ENCODE measurements at regions not wholly inside any gene's neighbourhood (a gene's known extent, or its start where the extent isn't known, plus 50 kb on each side); places are given as distances from the start of the nearest gene placed in this dataset.

DNA sequence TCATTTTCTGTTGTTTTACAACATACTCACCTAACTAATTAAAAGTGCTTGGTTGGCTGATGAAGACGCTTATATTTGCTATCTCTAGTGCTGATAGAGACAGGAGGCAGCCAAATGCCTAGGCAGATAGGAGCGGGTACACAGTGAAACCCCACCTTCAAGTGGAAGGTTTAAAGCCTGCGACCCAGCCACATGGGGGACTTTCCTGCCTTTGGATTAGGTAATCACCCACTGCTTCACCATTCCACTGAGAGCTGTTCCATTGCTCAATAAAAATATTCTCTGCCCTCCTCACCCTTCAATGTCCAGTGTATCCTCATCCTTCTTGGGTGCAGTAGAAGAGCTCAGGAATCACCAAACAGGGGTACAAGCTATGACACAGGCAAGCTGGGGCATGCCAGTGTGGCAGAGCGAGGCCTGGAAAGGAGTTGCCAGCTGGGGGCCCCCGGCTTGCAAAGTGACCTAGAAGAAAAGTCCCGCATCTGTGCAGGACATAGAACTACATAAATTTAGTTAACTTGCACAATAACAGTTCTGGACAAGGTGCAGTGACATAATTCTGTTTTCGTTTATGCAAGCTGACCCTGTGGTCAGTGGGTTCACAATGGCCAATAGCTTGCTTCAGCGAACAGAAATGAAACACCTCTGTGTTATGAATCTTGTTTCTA lies 112.0 kb upstream of the MLIP start:
- Histone ChIP-seq H3K9ac (ENCODE audit: low read depth, low read length) (no peak overlapping the region), H3K18ac (ENCODE audit: low read depth, low read length) (no peak overlapping the region), H2BK15ac (ENCODE audit: low read depth, low read length) (no peak overlapping the region), H3K36me3 (ENCODE audit: control insufficient read depth, insufficient read depth, low read length) (no peaks in the 10 kb centered on the region), H2AFZ (replicated peaks; ENCODE audit: low read length, poor library complexity) (no peak overlapping the region), H3K27ac (ENCODE audit: insufficient read depth, low read length) (no peak overlapping the region), H3K4me3 (ENCODE audit: insufficient read depth, low read depth, low read length) (no peak overlapping the region), H3K56ac (ENCODE audit: extremely low read depth, insufficient read depth, low read length) (no peak overlapping the region), H3K4ac (ENCODE audit: low read depth, low read length) (no peak overlapping the region), H3K9me1 (ENCODE audit: insufficient read depth, low read length) (no peaks in the 10 kb centered on the region), H2BK20ac (ENCODE audit: low read depth, low read length) (no peak overlapping the region), H2AK9ac (replicated peaks; ENCODE audit: low read depth, low read length, poor library complexity) (no peak overlapping the region), H3K4me2 (ENCODE audit: low read depth, low read length) (no peak overlapping the region), H3K9me3 (ENCODE audit: control insufficient read depth, insufficient read depth, low read length) (no peaks in the 10 kb centered on the region), H4K20me1 (ENCODE audit: insufficient read depth, low read length) (no peaks in the 10 kb centered on the region), H3K14ac (replicated peaks; ENCODE audit: low read depth, low read length) (no peak overlapping the region), H2BK5ac (ENCODE audit: low read depth, low read length, poor library complexity, severe bottlenecking) (no peak overlapping the region), H3K27me3 (ENCODE audit: control insufficient read depth, insufficient read depth, low read length) (no peaks in the 10 kb centered on the region), H4K5ac (ENCODE audit: low read depth, low read length) (no peak overlapping the region), H4K8ac (ENCODE audit: low read depth in 2 of 2, low read length in 2 of 2) (no peak overlapping the region), H3K23ac (ENCODE audit: low read depth, low read length) (no peak overlapping the region), H3K4me1 (ENCODE audit: control insufficient read depth, insufficient read depth, low read length) (peaks cover 3% of the 10 kb centered on the region; the same call in 1 of the 2 replicates), H3K79me1 (ENCODE audit: low read depth in 1 of 2, low read length in 2 of 2) (no peaks in the 10 kb centered on the region), H2AK5ac (ENCODE audit: low read depth, low read length) (no peak overlapping the region), H2BK120ac (ENCODE audit: low read depth, low read length) (no peak overlapping the region), H4K91ac (ENCODE audit: insufficient read depth, low read depth, low read length) (no peak overlapping the region)
- TF ChIP-seq NFE2L2 (IDR thresholded peaks at IDR 0.05; ENCODE audit: low read depth, low read length) (no peak), FOS (IDR thresholded peaks at IDR 0.05; ENCODE audit: low read depth, low read length) (no peak), MXI1 (IDR thresholded peaks at IDR 0.05; ENCODE audit: borderline replicate concordance, low read depth, low read length) (no peak), POLR2A (IDR thresholded peaks at IDR 0.05; ENCODE audit: low read depth, low read length) (no peak)
- no TSS peak for BruUV-seq (replicated peaks)
- WGBS, 2 experiments (ENCODE audit: extremely low coverage in 2 of 2, insufficient read length in 1 of 2), result 88% methylated on average over 1 of the region's 8 CpGs; no CpG with 5 or more reads in 1 of the 2 experiments
- no peak for ATAC-seq (ENCODE audit: low read depth)
- dilution Hi-C loops (cut with HindIII; ENCODE audit: low sequenced_read_pairs, unreplicated experiment) (no loop called here), intact Hi-C loops (cut with micrococcal nuclease) (no loop called here), in situ Hi-C loops (cut with MboI; ENCODE audit: low sequenced_read_pairs) (loop anchor here (25.0 kb wide), 2 partner anchors 713 to 863 kb away; no protein-coding TSS in a partner anchor)
- no peak for DNase-seq
- ChIA-PET POLR2A (ENCODE audit: unreplicated experiment) (no interaction called here), CTCF (no interaction called here)

Measured in IMR-90 (cell line).